Testis (tissue), 2 donors: ENCODE measurements at regions not wholly inside any gene's neighbourhood (a gene's known extent, or its start where the extent isn't known, plus 50 kb on each side); places are given as distances from the start of the nearest gene placed in this dataset.

Source experiments
- POLR2A ChIP-seq: fragments of 450-650 bp; IDR thresholded peaks from one replicate; pipeline ENCODE4 v1.6.1; 2017; ENCODE audit warnings: antibody characterized with exemption, mild to moderate bottlenecking, moderate library complexity
- TF ChIP-seq, protein P1 (sequence below), 3 experiments: fragments of 450-650 bp in 2 of 3; fragments of 200-600 bp in 1 of 3; sonication (generic) in 1 of 3; IDR thresholded peaks; one replicate each; pipeline ENCODE4 v1.5.1; 2016 to 2019; ENCODE audit warnings: antibody characterized with exemption in 3 of 3, mild to moderate bottlenecking in 2 of 3, moderate library complexity in 1 of 3

DNA sequence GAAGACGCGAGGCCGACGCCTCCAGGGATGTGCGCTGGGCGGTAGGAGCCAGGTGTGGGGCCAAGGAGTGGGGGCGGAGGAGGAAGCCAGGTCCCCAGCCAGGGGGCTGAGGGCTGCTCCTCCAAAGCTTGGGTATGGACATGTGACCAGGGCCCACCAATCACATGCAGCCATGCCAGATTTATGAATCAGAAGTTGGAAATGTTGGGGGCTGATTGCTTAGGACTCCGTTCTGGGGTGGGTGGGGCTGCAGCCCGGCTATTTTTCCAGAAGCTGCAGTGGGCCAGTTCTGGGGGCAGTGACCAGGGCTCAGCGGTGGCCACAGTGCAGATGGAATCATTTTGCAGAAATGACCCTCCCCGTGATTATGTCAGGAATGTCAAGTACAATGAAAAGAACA is 96.0 kb downstream of the CEBPB start:
- TF ChIP-seq, protein P1, sequence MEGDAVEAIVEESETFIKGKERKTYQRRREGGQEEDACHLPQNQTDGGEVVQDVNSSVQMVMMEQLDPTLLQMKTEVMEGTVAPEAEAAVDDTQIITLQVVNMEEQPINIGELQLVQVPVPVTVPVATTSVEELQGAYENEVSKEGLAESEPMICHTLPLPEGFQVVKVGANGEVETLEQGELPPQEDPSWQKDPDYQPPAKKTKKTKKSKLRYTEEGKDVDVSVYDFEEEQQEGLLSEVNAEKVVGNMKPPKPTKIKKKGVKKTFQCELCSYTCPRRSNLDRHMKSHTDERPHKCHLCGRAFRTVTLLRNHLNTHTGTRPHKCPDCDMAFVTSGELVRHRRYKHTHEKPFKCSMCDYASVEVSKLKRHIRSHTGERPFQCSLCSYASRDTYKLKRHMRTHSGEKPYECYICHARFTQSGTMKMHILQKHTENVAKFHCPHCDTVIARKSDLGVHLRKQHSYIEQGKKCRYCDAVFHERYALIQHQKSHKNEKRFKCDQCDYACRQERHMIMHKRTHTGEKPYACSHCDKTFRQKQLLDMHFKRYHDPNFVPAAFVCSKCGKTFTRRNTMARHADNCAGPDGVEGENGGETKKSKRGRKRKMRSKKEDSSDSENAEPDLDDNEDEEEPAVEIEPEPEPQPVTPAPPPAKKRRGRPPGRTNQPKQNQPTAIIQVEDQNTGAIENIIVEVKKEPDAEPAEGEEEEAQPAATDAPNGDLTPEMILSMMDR (IDR thresholded peaks at IDR 0.05): no peak
- TF ChIP-seq POLR2A: no peak
